Tibial nerve (tissue), 3 donors: ENCODE measurements at regions not wholly inside any gene's neighbourhood (a gene's known extent, or its start where the extent isn't known, plus 50 kb on each side); places are given as distances from the start of the nearest gene placed in this dataset.
"Not testable (repeated sequence)": the region's sequence is repeated elsewhere in the genome, so short reads cannot be mapped to it uniquely, and the experiment has no call there.

Experiments used
- CTCF ChIP-seq, 5 experiments: fragments of 200-600 bp in 3 of 5; fragments of 450-650 bp in 2 of 5; sonication (generic) in 3 of 5; IDR thresholded peaks; one replicate each; pipeline ENCODE4 v1.5.1; 2016 to 2019; ENCODE audit warnings: antibody characterized with exemption in 5 of 5, mild to moderate bottlenecking in 3 of 5, moderate library complexity in 2 of 5
- POLR2A ChIP-seq, 2 donors: fragments of 450-650 bp; IDR thresholded peaks; one replicate each; pipeline ENCODE4 v1.6.1; 2017; ENCODE audit warnings: antibody characterized with exemption in 2 of 2, mild to moderate bottlenecking in 2 of 2, moderate library complexity in 2 of 2

- TF ChIP-seq CTCF, POLR2A (IDR thresholded peaks at IDR 0.05): not testable (repeated sequence)
Observed at GRCh38 chr21:27858053-27858825, 891.4 kb upstream of the ADAMTS5 start.
